ENCODE measurements at regions not wholly inside any gene's neighbourhood (a gene's known extent, or its start where the extent isn't known, plus 50 kb on each side); places are given as distances from the start of the nearest gene placed in this dataset.

DNA sequence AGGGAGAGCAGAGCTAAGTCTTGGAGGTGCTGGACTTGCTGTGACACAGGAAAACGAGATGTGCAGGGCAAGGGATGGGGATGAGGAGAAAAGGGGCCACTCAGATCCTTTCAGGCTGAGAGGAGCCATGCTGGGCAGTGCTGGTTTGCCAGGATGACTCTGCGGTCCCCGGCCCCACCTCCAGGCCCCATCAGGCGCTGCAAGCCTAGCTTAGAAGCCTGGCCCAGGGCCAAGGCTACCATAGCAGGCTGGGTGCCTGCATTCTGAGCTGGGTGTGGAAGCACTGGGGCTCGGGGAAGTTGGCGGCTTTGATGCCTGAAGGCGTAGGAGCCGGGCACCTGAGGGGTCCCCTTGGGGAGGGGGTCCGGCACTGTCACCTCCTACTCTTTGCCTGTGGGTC is 341.2 kb upstream of the USP9Y start:
- TF ChIP-seq, protein P1, sequence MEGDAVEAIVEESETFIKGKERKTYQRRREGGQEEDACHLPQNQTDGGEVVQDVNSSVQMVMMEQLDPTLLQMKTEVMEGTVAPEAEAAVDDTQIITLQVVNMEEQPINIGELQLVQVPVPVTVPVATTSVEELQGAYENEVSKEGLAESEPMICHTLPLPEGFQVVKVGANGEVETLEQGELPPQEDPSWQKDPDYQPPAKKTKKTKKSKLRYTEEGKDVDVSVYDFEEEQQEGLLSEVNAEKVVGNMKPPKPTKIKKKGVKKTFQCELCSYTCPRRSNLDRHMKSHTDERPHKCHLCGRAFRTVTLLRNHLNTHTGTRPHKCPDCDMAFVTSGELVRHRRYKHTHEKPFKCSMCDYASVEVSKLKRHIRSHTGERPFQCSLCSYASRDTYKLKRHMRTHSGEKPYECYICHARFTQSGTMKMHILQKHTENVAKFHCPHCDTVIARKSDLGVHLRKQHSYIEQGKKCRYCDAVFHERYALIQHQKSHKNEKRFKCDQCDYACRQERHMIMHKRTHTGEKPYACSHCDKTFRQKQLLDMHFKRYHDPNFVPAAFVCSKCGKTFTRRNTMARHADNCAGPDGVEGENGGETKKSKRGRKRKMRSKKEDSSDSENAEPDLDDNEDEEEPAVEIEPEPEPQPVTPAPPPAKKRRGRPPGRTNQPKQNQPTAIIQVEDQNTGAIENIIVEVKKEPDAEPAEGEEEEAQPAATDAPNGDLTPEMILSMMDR (IDR thresholded peaks at IDR 0.05), result no peak
- no peak for TF ChIP-seq POLR2A (IDR thresholded peaks at IDR 0.05)
